ENCODE measurements at regions not wholly inside any gene's neighbourhood (a gene's known extent, or its start where the extent isn't known, plus 50 kb on each side); places are given as distances from the start of the nearest gene placed in this dataset.

- H3K79me2 ChIP-seq (ENCODE audit: insufficient read depth, low read length), result no peaks in the 10 kb centered on the region
- H3K9ac ChIP-seq (ENCODE audit: insufficient read depth, low read depth, low read length), result no peak overlapping the region
- intact Hi-C loops (cut with micrococcal nuclease; ENCODE audit: unreplicated experiment), result no loop called here
- no peaks in the 10 kb centered on the region for H4K20me1 ChIP-seq (ENCODE audit: insufficient read depth, low read length)
- in situ Hi-C loops (cut with HindIII; ENCODE audit: extremely low pct_ligation_motif_present, low pct_unique_long_range_greater_than_20kb), result no loop called here
- H3K36me3 ChIP-seq (replicated peaks in 1 of 2; ENCODE audit: control insufficient read depth in 1 of 2, insufficient read depth in 2 of 2, low read length in 2 of 2), result no peaks in the 10 kb centered on the region
- FAIRE-seq (no peak), ATAC-seq (no peak), DNase-seq (ENCODE audit: low spot score) (no peak)
- no peaks in the 10 kb centered on the region for H3K9me3 ChIP-seq (ENCODE audit: low read length)
- BruUV-seq (replicated peaks), result no TSS peak
- H3K4me1 ChIP-seq (ENCODE audit: insufficient read depth, low read length), result no peaks in the 10 kb centered on the region
- H3K27ac ChIP-seq (ENCODE audit: extremely low read length, insufficient read depth, low read length), result no peak overlapping the region
- CTCF ChIA-PET (ENCODE audit: low intra/inter-chr PET ratio, low total read pairs), result no interaction called here
- no peak overlapping the region for H3K4me2 ChIP-seq (ENCODE audit: low read depth, low read length)
- peaks cover 0 to 1% of the 10 kb centered on the region in 2 experiments; a peak in 1 of 5 replicates for H3K27me3 ChIP-seq (ENCODE audit: control insufficient read depth in 1 of 2, insufficient read depth in 2 of 2, low read length in 2 of 2)
- POLR2A ChIA-PET, result no interaction called here
- H3K4me3 ChIP-seq (replicated peaks in 1 of 3; ENCODE audit: insufficient read depth in 1 of 3, low read depth in 2 of 3, low read length in 3 of 3), result no peak overlapping the region
- no peak overlapping the region for H2AFZ ChIP-seq (ENCODE audit: low read length)
- 2% methylated on average over 3 of the region's 3 CpGs for WGBS (ENCODE audit: low lambda C conversion rate)
- TF ChIP-seq ARHGAP35 (CRISPR knock-in tag; IDR thresholded peaks at IDR 0.05; ENCODE audit: borderline replicate concordance), result no peak
- TF ChIP-seq ZNF816 (CRISPR knock-in tag; IDR thresholded peaks at IDR 0.05; ENCODE audit: borderline replicate concordance), result no peak
- TF ChIP-seq ZNF619 (CRISPR knock-in tag; IDR thresholded peaks at IDR 0.05), result no peak
- no peak for TF ChIP-seq EED (CRISPR knock-in tag; IDR thresholded peaks at IDR 0.05)
- TF ChIP-seq ZNF670 (CRISPR knock-in tag; IDR thresholded peaks at IDR 0.05; ENCODE audit: borderline replicate concordance), result no peak
- TF ChIP-seq ZNF10 (CRISPR knock-in tag; IDR thresholded peaks at IDR 0.05; ENCODE audit: borderline replicate concordance, low read depth), result no peak
- TF ChIP-seq ZNF264 (CRISPR knock-in tag; IDR thresholded peaks at IDR 0.05), result no peak
- no peak for TF ChIP-seq ZMYM3 (CRISPR knock-in tag; IDR thresholded peaks at IDR 0.05)
- no peak for TF ChIP-seq ZNF460 (CRISPR knock-in tag; IDR thresholded peaks at IDR 0.05; ENCODE audit: borderline replicate concordance)
- TF ChIP-seq ZBED4 (CRISPR knock-in tag; IDR thresholded peaks at IDR 0.05; ENCODE audit: borderline replicate concordance), result no peak
- TF ChIP-seq, protein P1, sequence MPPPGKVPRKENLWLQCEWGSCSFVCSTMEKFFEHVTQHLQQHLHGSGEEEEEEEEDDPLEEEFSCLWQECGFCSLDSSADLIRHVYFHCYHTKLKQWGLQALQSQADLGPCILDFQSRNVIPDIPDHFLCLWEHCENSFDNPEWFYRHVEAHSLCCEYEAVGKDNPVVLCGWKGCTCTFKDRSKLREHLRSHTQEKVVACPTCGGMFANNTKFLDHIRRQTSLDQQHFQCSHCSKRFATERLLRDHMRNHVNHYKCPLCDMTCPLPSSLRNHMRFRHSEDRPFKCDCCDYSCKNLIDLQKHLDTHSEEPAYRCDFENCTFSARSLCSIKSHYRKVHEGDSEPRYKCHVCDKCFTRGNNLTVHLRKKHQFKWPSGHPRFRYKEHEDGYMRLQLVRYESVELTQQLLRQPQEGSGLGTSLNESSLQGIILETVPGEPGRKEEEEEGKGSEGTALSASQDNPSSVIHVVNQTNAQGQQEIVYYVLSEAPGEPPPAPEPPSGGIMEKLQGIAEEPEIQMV (CRISPR knock-in tag; IDR thresholded peaks at IDR 0.05; ENCODE audit: low read depth), result no peak
- no peak for TF ChIP-seq SP1 (IDR thresholded peaks at IDR 0.05)
- no peak for TF ChIP-seq SP1 (CRISPR knock-in tag; IDR thresholded peaks at IDR 0.05)
Observed at GRCh38 chr1:184187097-184187496, 135.6 kb downstream of the TSEN15 start.
